Suppressor macrophage treated with lipopolysaccharide for 4 hours (primary cell): ENCODE measurements at regions not wholly inside any gene's neighbourhood (a gene's known extent, or its start where the extent isn't known, plus 50 kb on each side); places are given as distances from the start of the nearest gene placed in this dataset.
"Not testable (repeated sequence)": the region's sequence is repeated elsewhere in the genome, so short reads cannot be mapped to it uniquely, and the experiment has no call there.

Source experiments
- DNase-seq: peaks from one replicate; pipeline ENCODE4 v3.0.0-alpha.2; 2020

- no peak for DNase-seq
These were observed 94.2 kb upstream of the TEX13D start for GRCh38 chrX:124238268-124238667.

GRCh38 chrX:124239324-124239723 is 93.1 kb upstream of the TEX13D start:
- DNase-seq: no peak

- DNase-seq: no peak
These were observed 92.5 kb upstream of the TEX13D start for GRCh38 chrX:124239911-124240310.

GRCh38 chrX:124240422-124240821 is 92.0 kb upstream of the TEX13D start:
- no peak for DNase-seq

GRCh38 chrX:124242131-124242530 is 90.3 kb upstream of the TEX13D start:
- no peak for DNase-seq

- DNase-seq: no peak
These were observed 83.1 kb upstream of the TEX13D start for GRCh38 chrX:124249345-124249744.

GRCh38 chrX:124250835-124251437 is 81.5 kb upstream of the TEX13D start:
- DNase-seq: peak; percentile 35

GRCh38 chrX:124254611-124255010 is 77.8 kb upstream of the TEX13D start:
- no peak for DNase-seq

- DNase-seq: no peak
These were observed 76.2 kb upstream of the TEX13D start for GRCh38 chrX:124256216-124256615.

GRCh38 chrX:124256629-124257380 is 75.7 kb upstream of the TEX13D start:
- no peak for DNase-seq

- peak; percentile 27 for DNase-seq
These were observed 74.3 kb upstream of the TEX13D start for GRCh38 chrX:124257924-124258702.

GRCh38 chrX:124260845-124261244 is 71.6 kb upstream of the TEX13D start:
- no peak for DNase-seq

- no peak for DNase-seq
These were observed 68.7 kb upstream of the TEX13D start for GRCh38 chrX:124263743-124264142.

- DNase-seq: no peak
These were observed 64.4 kb upstream of the TEX13D start for GRCh38 chrX:124268099-124268498.

- DNase-seq: no peak
These were observed 62.6 kb upstream of the TEX13D start for GRCh38 chrX:124269881-124270280.

- DNase-seq: not testable (repeated sequence)
These were observed 60.9 kb upstream of the TEX13D start for GRCh38 chrX:124271599-124271998.

GRCh38 chrX:124272370-124272982 is 60.0 kb upstream of the TEX13D start:
- no peak for DNase-seq

- DNase-seq: no peak
These were observed 57.9 kb upstream of the TEX13D start for GRCh38 chrX:124274438-124275181.

GRCh38 chrX:124275182-124275894 is 57.1 kb upstream of the TEX13D start:
- DNase-seq: no peak

- no peak for DNase-seq
These were observed 52.1 kb upstream of the TEX13D start for GRCh38 chrX:124280294-124280902.

- DNase-seq: no peak
These were observed 49.9 kb upstream of the TEX13D start for GRCh38 chrX:124282580-124282979.
